ENCODE measurements at regions not wholly inside any gene's neighbourhood (a gene's known extent, or its start where the extent isn't known, plus 50 kb on each side); places are given as distances from the start of the nearest gene placed in this dataset.

GRCh38 chr4:53644607-53645006 lies 53.3 kb upstream of the LNX1 start:
- TF ChIP-seq CTCF (IDR thresholded peaks at IDR 0.05; ENCODE audit: borderline replicate concordance, insufficient read depth, low read depth, low read length) = no peak
- no peak overlapping the region for H3K4me3 ChIP-seq (ENCODE audit: low read depth, low read length)
